ENCODE measurements at regions not wholly inside any gene's neighbourhood (a gene's known extent, or its start where the extent isn't known, plus 50 kb on each side); places are given as distances from the start of the nearest gene placed in this dataset.

GRCh38 chr15:69749797-69750196, 297.2 kb downstream of the RPLP1 start:
- Histone ChIP-seq H2BK15ac (ENCODE audit: low read depth, low read length) (no peak overlapping the region), H4K91ac (ENCODE audit: insufficient read depth, low read depth, low read length) (no peak overlapping the region), H4K20me1 (ENCODE audit: insufficient read depth, low read length) (no peaks in the 10 kb centered on the region), H4K5ac (ENCODE audit: low read depth, low read length) (no peak overlapping the region), H3K4ac (ENCODE audit: low read depth, low read length) (no peak overlapping the region), H4K8ac (ENCODE audit: low read depth in 2 of 2, low read length in 2 of 2) (no peak overlapping the region), H3K4me1 (ENCODE audit: control insufficient read depth, insufficient read depth, low read length) (no peaks in the 10 kb centered on the region), H3K27ac (ENCODE audit: insufficient read depth, low read length) (no peak overlapping the region), H2AK5ac (ENCODE audit: low read depth, low read length) (no peak overlapping the region), H2BK5ac (ENCODE audit: low read depth, low read length, poor library complexity, severe bottlenecking) (no peak overlapping the region), H3K9me1 (ENCODE audit: insufficient read depth, low read length) (no peaks in the 10 kb centered on the region), H3K36me3 (ENCODE audit: control insufficient read depth, insufficient read depth, low read length) (no peaks in the 10 kb centered on the region), H3K14ac (replicated peaks; ENCODE audit: low read depth, low read length) (no peak overlapping the region), H3K9ac (ENCODE audit: low read depth, low read length) (no peak overlapping the region), H3K4me3 (ENCODE audit: insufficient read depth, low read depth, low read length) (no peak overlapping the region), H2AK9ac (replicated peaks; ENCODE audit: low read depth, low read length, poor library complexity) (no peak overlapping the region), H3K4me2 (ENCODE audit: low read depth, low read length) (no peak overlapping the region), H3K27me3 (ENCODE audit: control insufficient read depth, insufficient read depth, low read length) (peaks cover 47% of the 10 kb centered on the region), H3K18ac (ENCODE audit: low read depth, low read length) (no peak overlapping the region), H3K9me3 (ENCODE audit: control insufficient read depth, insufficient read depth, low read length) (peaks cover 6% of the 10 kb centered on the region), H3K23ac (ENCODE audit: low read depth, low read length) (no peak overlapping the region), H2BK120ac (ENCODE audit: low read depth, low read length) (no peak overlapping the region), H3K79me1 (ENCODE audit: low read depth in 1 of 2, low read length in 2 of 2) (no peaks in the 10 kb centered on the region), H2AFZ (replicated peaks; ENCODE audit: low read length, poor library complexity) (no peak overlapping the region), H3K56ac (ENCODE audit: extremely low read depth, insufficient read depth, low read length) (no peak overlapping the region), H2BK20ac (ENCODE audit: low read depth, low read length) (no peak overlapping the region)
- TF ChIP-seq RFX5 (IDR thresholded peaks at IDR 0.05; ENCODE audit: low read depth, low read length): no peak
- no peak for TF ChIP-seq MXI1 (IDR thresholded peaks at IDR 0.05; ENCODE audit: borderline replicate concordance, low read depth, low read length)
- peak; percentile 20; the same call in 1 of the 2 replicates for TF ChIP-seq RAD21 (IDR thresholded peaks at IDR 0.05; ENCODE audit: low read length)
- no peak for TF ChIP-seq FOS (IDR thresholded peaks at IDR 0.05; ENCODE audit: low read depth, low read length)
- TF ChIP-seq BHLHE40 (IDR thresholded peaks at IDR 0.05; ENCODE audit: low read depth, low read length): no peak
- TF ChIP-seq CTCF (conservative IDR thresholded peaks at IDR 0.05; ENCODE audit: low read depth, low read length): peak; percentile 20; the same call in 1 of the 2 replicates
- no peak for TF ChIP-seq MAFK (IDR thresholded peaks at IDR 0.05; ENCODE audit: low read depth, low read length)
- TF ChIP-seq SMC3 (IDR thresholded peaks at IDR 0.05; ENCODE audit: low read depth, low read length): no peak
- no peak for TF ChIP-seq RCOR1 (IDR thresholded peaks at IDR 0.05; ENCODE audit: insufficient replicate concordance, low read length)
- in situ Hi-C loops (cut with MboI; ENCODE audit: low sequenced_read_pairs) (no loop called here), intact Hi-C loops (cut with micrococcal nuclease) (no loop called here), dilution Hi-C loops (cut with HindIII; ENCODE audit: low sequenced_read_pairs, unreplicated experiment) (no loop called here)
- DNase-seq (no peak), ATAC-seq (ENCODE audit: low read depth) (no peak)
- ChIA-PET POLR2A (ENCODE audit: unreplicated experiment) (no interaction called here), CTCF (no interaction called here)
- WGBS, 2 experiments (ENCODE audit: extremely low coverage in 2 of 2, insufficient read length in 1 of 2): no CpG with 5 or more reads among the region's 2 CpGs
- no TSS peak for BruUV-seq (replicated peaks)
